ENCODE measurements at regions not wholly inside any gene's neighbourhood (a gene's known extent, or its start where the extent isn't known, plus 50 kb on each side); places are given as distances from the start of the nearest gene placed in this dataset.
"Not testable (repeated sequence)": the region's sequence is repeated elsewhere in the genome, so short reads cannot be mapped to it uniquely, and the experiment has no call there.

- TF ChIP-seq EP300, POLR2AphosphoS5, POLR2A (IDR thresholded peaks at IDR 0.05): not testable (repeated sequence)
- TF ChIP-seq, protein P1, sequence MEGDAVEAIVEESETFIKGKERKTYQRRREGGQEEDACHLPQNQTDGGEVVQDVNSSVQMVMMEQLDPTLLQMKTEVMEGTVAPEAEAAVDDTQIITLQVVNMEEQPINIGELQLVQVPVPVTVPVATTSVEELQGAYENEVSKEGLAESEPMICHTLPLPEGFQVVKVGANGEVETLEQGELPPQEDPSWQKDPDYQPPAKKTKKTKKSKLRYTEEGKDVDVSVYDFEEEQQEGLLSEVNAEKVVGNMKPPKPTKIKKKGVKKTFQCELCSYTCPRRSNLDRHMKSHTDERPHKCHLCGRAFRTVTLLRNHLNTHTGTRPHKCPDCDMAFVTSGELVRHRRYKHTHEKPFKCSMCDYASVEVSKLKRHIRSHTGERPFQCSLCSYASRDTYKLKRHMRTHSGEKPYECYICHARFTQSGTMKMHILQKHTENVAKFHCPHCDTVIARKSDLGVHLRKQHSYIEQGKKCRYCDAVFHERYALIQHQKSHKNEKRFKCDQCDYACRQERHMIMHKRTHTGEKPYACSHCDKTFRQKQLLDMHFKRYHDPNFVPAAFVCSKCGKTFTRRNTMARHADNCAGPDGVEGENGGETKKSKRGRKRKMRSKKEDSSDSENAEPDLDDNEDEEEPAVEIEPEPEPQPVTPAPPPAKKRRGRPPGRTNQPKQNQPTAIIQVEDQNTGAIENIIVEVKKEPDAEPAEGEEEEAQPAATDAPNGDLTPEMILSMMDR (IDR thresholded peaks at IDR 0.05) = not testable (repeated sequence)
Observed at GRCh38 chr5:171553817-171554216, 134.4 kb downstream of the FGF18 start.

Measured in suprapubic skin (tissue), 4 donors.